ENCODE measurements at regions not wholly inside any gene's neighbourhood (a gene's known extent, or its start where the extent isn't known, plus 50 kb on each side); places are given as distances from the start of the nearest gene placed in this dataset.

GRCh38 chr7:51620706-51621105, 304.1 kb upstream of the COBL start:
- TF ChIP-seq KLF1 (tag by site-specific recombination; IDR thresholded peaks at IDR 0.05): no peak
- TF ChIP-seq CTCF (tag by site-specific recombination; IDR thresholded peaks at IDR 0.05): no peak
- TF ChIP-seq, protein P1, sequence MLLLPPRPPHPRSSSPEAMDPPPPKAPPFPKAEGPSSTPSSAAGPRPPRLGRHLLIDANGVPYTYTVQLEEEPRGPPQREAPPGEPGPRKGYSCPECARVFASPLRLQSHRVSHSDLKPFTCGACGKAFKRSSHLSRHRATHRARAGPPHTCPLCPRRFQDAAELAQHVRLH (tag by site-specific recombination; IDR thresholded peaks at IDR 0.05): no peak
- TF ChIP-seq ZNF555 (tag by site-specific recombination; conservative IDR thresholded peaks at IDR 0.05): no peak
- TF ChIP-seq ZNF169 (tag by site-specific recombination; IDR thresholded peaks at IDR 0.05): no peak
- TF ChIP-seq ZNF354C (tag by site-specific recombination; IDR thresholded peaks at IDR 0.05; ENCODE audit: borderline replicate concordance, low read depth): no peak
- TF ChIP-seq, protein P2, sequence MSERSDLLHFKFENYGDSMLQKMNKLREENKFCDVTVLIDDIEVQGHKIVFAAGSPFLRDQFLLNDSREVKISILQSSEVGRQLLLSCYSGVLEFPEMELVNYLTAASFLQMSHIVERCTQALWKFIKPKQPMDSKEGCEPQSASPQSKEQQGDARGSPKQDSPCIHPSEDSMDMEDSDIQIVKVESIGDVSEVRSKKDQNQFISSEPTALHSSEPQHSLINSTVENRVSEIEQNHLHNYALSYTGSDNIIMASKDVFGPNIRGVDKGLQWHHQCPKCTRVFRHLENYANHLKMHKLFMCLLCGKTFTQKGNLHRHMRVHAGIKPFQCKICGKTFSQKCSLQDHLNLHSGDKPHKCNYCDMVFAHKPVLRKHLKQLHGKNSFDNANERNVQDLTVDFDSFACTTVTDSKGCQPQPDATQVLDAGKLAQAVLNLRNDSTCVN (tag by site-specific recombination; optimal IDR thresholded peaks at IDR 0.05): no peak
- TF ChIP-seq ZBTB21 (tag by site-specific recombination; IDR thresholded peaks at IDR 0.05): no peak

Measured in HEK293 (cell line).